Activated T-cell treated with anti-CD3 and anti-CD28 coated beads for 24 hours (primary cell): ENCODE measurements at regions not wholly inside any gene's neighbourhood (a gene's known extent, or its start where the extent isn't known, plus 50 kb on each side); places are given as distances from the start of the nearest gene placed in this dataset.
"Not testable (repeated sequence)": the region's sequence is repeated elsewhere in the genome, so short reads cannot be mapped to it uniquely, and the experiment has no call there.

Experiments used
- DNase-seq: peaks from one replicate; pipeline ENCODE4 v3.0.0-alpha.2; 2020; ENCODE audit warnings: low read depth

DNA sequence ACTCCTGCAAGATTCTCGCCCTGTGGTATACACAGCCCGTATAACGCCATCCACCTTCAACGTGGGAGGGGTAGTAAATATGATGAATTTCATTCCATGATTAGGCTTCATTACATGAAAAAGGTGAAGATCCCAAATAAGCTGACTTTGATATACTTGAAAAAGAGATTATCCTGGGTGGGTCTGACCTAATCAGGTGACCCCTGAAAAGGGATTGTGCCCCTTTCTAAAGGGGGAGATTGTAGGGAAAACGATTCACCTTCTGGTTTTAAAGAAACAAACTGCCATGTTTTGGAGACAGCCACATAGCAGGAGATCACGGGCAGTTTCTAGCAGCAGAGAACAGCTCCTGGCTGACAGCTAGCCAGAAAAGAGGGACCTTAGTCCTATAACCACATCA is 155.1 kb upstream of the SMLR1 start:
- DNase-seq: no peak

DNA sequence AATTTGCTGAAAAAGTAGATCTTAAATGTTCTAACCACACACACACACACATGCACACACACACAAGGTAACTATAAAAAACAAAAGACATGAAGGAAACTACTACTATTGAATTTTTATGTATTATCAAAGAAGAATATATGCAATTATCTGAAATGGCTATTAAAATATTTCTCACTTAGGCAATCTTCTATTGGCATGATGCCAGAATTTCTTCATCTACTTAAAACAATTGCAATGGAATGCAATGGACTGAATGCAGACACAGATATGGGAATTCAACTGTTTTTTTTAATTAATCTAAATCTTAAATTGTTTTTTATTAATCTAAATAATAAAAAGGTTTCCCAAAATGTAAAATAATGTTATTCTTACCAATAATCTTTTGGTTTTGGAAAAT is 152.6 kb upstream of the SMLR1 start:
- no peak for DNase-seq

DNA sequence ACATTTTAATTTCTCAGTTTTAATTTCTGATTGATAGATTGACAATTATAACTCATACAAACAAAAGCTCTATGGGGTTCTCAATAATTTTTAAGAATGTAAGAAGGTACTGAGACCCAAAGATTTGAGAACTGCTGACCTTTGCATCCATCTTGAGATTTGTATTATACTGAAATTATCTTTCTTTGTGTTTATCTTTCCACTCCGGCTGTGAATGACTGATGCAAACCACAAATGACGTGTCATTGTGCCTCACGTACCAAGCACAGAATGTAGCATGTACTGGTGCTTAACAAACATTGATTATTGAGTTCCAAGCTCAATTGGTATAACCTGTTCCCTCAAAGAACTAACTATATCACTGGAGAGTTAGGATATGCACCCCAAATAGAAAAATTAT is 152.1 kb upstream of the SMLR1 start:
- no peak for DNase-seq

DNA sequence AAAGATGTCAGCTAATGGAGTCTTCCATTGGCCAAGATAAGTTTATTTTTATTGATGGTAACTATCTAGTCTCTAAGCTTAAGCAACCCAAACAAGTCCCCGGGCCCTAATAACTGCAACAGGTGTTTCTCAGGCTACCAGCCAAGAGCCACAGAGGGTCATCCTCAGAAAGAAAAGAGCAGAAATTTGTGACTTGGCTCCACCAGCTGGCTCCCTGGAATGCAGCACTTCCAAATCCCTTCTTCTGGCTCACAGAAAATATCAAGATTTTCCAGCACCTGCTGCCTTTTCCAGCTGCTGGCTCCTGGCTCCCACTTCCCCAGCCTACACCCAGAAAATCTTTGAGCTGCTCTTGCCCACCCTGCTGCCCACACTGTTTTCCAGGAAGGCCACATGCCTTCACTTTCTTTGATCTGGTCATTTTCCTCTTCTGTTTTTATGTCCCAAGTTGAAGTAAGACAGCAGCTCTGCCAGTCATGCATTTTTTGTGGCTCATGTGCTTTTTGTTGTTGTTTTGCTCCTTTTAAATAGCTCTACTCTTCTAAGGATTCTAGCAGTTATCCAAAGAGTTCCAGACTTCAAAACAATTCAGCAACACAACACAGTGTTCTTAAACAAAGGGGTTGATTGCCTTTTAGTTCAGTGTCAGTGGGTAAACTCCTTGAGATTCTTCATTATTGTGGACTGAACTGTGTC is 151.0 kb upstream of the SMLR1 start:
- no peak for DNase-seq

DNA sequence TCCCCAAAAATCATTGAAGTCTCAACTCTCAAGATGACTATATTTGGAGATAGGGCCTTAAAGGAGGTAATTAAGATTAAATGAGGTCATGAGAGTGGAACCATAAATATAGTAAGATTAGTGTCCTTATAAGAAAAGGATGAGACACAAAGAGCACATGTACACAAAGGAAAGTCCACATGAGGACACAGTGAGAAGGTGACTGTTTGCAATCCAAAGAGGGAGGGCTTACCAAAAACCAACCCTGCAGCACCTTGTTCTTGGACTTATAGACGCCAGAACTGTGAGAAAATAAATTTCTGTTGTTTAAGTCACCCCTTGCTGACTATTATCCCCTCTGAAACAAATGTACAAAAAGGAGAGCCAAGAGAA is 150.4 kb upstream of the SMLR1 start:
- no peak for DNase-seq

DNA sequence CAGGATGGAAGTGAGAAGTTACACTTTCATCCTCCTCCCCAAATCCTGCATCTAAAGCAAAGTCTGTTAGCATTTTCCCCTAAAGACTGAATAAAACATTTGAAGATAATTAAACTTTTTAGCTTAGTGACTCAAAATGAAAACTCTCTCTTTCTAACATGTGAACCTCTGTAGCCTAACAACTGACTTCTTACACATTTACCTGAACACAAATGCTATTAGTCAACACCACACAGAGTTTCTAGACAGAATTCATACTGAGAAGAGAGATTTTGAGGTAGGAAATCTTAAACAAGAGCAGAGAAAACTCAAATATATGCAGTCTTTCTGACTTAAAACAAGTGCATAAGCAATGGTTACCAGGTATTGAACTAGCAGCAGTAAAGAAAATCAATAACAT is 149.9 kb upstream of the SMLR1 start:
- no peak for DNase-seq

DNA sequence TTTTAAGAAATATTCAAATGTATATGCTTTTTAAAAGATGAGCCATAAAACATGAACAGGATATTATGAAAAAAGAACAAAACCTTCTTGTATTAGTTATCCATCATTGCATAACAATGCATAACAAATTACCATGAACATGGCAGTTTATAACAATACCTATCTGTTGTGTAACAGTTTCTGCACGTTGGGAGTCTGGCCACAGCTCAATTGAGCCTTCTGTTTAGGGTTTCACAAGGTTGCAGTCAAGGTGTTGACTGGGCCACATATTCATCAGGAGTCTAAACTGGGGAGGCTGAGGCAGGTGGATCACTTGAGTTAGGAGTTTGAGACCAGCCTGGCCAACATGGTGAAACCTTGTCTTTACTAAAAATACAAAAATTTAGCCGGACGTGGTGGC is 149.4 kb upstream of the SMLR1 start:
- no peak for DNase-seq

DNA sequence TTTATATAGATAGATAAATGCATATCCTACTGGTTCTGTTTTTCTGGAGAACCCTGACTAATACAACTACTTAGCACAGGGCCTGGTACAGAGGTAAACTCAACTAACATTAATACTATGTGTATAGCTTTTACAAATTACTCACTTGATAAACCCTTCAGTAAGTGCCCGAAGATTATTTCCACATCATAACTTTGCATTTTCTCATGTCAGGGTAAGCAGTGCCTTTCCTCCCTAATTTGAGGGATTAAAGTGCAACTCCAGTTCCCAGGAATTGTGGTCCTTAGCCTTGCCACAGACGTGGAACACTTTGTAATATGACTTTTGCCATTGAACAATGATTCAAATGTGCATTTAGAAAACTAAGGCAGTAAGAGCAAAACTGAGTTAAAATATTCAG is 147.5 kb upstream of the SMLR1 start:
- DNase-seq: no peak

DNA sequence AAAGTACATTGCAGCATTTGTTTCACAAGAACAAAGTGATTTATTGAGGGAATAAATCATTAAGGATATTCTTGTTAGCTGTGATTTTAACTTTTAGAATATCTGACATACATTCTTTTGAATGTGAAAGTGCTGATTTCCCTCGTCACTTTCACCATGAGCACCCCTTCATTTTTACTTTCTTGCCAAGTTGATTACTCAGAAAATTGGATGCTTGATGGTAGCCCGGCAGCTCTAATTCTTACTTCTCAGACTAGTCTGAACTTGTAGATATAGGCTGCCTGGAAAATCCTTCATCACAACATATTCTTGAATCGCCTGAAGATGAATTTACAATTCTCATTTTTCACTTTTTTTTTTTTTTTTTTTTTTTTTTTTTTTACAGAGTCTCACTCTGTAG is 147.1 kb upstream of the SMLR1 start:
- DNase-seq: no peak

DNA sequence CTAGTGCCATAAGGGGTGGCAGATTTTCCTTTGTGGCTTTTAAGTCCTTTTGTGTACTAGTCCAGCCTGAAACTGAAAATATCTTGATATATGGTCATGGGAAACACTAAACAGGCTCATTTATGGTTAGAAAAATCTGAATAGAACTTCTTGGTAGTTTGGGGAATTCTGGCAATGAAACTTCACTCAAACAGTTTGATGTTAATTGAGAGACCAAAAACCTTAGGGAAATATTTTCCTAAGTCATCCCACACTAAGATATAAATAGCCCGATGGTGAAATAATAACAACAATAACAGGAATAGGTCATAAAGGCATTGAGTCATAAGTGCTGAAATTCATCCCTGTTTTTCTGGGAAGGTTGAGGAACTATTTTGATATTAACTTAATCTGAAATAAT is 146.2 kb upstream of the SMLR1 start:
- no peak for DNase-seq

DNA sequence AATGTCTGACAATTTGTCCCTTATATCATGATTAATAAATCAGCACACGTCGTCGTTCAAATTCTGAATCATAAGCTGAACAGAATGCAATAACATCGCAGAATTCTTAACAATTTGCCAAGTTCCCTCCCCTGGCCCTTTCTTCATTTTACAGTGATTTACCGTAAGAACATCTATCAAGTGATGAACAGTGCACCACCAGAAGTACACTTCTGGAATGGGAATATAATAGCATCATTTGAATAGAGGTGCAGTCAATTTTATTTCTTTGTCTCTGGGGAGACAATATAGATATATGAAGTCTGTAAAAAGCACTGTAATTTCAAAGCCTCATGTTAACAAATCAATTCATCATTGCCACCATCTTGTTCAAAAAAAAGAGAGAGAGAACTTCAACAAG is 145.1 kb upstream of the SMLR1 start:
- DNase-seq: no peak

DNA sequence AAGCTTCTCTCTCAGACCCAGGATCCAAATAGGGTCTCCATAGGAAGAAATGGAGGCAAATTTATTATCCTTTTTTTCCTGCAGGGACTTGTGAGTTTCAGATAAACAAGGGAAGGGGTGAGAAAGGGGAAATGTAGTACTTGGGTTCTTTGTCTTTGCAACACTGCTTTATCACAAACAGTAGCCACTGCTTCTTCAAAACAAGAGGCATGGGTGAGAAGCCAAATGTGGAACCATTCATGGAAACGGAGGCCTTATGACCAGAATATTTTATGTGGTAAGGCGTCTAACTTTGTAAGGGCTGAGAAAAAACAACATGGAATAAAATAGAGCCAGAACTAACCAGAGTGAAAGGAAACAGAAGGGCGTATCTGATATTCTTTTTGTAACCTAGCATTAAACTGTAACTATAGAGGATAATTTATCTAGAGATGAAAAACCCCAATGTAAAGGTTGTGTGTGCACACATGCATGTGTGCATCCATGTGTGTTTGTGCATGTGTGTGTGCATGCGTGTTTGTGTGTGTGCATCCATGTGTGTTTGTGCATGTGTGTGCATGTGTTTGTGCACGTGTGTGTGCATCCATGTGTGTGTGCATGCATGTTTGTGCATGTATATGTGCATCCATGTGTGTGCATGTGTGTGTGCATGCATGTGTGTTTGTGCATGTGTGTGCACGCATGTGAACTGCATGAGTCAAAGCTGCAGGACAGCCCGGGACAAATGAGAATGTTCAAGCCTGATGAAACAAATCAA is 143.3 kb upstream of the SMLR1 start:
- DNase-seq: no peak

DNA sequence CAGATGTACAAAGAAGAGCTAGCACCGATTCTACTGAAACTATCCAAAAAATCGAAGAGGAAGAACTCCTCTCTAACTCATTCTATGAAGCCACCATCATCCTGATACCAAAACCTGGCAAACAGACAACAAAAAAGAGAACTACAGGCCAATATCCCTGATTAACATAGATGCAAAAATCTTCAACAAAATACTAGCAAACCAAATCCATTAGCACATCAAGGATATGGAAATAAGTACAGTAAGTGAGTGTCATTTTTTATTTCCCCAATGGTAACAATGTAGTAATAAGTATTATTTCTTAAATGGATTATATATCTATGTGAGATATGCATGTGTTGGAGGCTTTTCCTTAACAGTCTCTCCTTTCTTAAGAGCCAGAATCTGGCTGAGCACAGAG is 134.5 kb upstream of the SMLR1 start:
- DNase-seq: no peak

DNA sequence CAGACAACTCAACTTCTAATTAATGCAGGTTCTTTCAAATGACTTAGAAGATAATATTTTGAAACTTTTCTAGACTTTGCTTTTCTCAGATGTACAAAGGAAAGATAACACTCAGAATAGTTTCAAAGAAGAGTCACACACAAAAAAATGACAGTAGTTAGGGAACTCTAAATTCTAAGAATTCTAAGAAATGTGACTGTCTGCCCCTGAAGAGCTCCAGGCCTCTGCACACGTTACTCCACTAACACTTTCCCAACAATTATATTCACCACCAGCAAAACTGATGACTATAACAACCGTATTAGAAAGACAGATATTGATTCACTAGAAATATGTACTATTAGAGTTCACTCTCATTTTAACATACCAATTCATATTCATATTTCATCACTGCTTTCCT is 133.3 kb upstream of the SMLR1 start:
- no peak for DNase-seq

DNA sequence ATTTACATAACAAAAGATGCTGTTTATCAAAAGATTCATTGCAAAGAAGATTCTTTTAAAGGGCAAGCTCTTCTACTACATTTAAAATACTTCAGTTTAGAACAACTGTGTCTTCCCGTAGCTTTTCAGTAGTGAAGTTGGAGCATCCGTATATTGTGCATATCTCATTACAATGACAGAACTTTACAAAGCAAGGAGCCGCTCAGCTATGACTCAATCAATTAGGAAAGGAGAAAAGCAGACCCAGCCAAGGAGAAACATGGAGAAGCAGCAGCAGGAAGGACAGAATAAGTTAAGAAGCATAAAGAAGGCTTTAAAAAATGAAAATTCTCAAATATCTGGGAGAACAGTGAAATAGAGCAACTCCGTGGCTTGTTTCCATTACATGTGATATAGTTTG is 132.6 kb upstream of the SMLR1 start:
- no peak for DNase-seq

DNA sequence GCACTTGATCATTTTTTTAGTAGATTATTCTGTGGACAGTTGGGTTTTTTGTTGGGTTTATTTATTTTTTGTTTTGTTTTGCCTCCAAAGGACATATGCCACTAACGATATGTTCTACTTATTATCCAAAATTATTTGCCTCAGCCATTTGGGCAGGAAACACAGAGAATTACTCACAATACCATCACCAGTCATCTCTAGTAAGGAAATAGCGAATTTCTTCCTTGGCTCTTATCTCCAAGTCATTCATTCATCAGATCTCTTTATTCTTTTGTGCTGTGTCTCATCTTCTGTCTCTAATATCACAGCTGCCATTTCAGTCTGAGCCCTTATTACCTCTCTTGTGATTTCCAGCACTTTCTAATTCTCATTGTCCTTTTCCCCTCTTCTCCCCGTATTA is 130.4 kb upstream of the SMLR1 start:
- no peak for DNase-seq

DNA sequence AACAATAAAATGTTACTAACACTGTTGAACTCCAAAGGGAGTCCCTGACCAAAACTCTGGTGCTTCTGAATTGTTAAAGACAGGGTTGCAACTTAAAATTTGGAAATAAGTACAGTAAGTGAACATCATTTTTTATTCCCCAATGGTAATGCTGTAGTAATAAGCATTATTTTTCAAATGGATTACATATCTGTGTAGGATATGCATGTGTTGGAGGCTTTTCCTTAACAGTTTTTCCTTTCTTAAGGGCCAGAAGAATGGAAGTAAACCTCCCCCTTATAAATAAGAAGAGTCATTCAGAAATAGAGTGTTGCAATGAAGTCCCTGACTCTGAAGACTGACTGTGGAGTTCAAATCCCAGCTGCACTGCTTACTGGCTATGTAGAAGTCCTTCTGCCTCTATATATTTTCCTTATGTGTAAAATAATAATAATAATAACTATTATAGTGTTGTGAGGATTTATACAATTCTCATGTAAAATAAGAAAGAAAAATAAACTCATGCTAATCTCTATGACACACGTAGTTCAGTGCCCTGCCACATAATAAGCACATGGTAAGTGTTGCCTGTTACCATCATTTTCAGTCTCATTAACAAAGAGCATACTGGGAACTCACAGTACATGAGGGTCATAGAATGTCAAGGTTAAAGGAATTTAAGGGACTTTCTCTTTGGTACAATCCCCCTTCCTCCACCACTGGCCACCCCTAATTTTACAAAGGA is 129.8 kb upstream of the SMLR1 start:
- no peak for DNase-seq

DNA sequence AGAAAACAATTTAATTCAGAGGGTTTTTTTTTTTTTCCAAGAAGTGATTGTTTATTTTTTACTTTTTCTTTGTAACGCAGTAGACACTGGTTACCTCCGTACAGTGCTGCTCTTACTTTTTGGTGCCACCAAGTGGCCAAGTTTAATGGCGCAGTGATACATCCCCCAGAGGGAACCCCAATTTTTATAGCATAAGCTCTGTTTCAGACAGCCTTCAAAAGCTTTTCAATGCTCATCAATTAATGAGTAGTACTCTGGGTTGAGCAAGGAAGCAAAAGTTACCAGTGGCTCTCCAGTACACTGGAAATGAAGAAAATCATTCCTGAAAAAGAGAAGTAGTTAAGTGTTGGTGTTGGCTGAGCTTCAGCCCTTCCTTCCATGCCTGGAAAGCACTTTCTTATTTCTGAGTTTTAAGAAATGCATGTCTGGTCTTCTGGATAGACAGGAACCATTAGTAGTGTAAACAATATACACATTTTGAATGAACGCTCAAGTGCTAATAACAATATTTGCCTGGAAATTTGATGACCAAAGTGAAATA is 129.1 kb upstream of the SMLR1 start:
- DNase-seq: peak; percentile 63

DNA sequence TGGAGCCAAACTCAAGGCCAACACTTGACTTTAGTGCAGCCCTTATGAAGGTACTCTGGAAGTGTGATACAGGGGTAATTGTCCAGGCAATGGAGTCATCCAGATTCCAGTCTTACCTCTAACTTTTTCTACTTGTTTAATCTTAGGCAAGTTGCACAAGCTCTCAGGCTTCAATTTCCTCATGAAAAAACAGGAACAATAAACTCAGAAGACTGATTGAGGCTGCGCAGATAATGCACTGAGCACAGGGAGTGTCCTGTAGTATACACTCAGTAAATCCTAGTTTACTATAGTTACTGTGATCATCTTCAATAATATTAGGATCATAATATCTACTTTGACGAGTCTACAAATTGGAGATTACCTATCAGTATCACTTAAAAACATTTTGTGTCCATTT is 127.5 kb upstream of the SMLR1 start:
- DNase-seq: no peak

DNA sequence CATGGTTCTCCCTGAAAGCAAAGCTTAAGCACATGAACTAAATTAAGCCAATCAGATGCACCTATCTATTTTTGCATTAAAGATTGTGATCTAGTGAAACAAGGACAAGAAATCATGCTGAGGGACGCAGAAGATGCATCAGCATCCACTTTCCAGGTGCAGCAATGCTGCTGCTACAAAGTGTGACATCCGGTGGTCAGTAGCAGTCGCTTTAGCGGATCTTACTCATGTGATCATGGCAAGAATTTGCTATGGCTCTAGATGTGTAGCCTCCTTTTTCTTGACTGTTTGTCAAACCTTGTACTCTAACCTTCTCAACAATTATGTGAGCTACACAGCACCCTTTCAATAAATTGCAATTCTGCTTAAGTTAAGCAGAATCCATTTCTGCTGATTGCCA is 126.8 kb upstream of the SMLR1 start:
- no peak for DNase-seq

DNA sequence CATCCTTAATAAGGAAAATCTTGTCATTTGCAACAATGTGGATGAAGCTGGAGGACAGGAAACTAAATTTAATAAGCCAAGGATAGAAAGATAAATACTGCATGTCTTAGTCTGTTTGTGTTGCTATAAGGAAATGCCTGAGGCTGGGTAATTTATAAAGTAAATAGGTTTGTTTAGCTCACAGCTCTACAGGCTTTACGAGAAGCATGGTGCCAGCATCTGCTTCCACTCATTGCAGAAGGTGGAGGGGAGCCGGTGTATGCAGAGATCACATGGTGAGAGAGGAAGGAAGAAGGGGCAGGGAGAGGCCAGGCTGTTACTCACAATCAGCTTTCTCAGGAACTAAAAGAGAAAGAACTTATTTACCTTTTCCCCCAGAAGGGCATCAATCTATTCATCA is 118.9 kb upstream of the SMLR1 start:
- no peak for DNase-seq

DNA sequence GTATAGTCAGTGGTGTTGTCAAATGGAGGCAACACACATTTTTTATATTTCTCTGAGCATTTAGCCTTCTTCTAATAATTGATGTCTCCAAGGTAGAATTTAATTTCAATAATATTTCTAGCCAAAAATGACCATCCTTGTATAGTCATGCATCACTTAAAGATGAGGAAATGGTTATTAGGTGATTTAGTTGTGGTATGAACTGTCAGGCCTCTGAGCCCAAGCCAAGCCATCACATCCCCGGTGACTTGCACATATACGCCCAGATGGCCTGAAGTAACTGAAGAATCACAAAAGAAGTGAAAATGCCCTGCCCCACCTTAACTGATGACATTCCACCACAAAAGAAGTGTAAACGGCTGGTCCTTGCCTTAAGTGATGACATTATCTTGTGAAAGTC is 115.6 kb upstream of the SMLR1 start:
- DNase-seq: not testable (repeated sequence)

DNA sequence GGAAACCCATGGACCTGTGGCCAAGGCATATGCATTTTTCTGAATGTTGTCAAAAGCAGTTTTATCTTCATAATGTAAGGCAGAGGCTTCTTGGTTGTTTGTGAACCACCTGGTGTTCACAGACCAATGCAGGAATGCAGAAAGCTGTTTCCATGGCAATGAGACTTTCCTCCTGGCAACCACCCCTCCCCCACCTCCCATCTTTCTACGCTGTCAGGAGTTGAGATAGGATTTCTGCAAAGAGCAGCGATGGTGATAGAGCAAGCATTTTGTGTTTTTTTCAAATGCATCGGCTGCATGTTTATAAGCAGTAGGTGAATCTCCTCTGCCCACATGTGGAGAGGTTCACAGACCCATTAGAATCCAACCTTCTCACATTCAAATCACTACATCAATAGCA is 114.1 kb upstream of the SMLR1 start:
- DNase-seq: no peak
